IPS-15b (cell line): ENCODE measurements at regions not wholly inside any gene's neighbourhood (a gene's known extent, or its start where the extent isn't known, plus 50 kb on each side); places are given as distances from the start of the nearest gene placed in this dataset.

Experiments
- H3K27me3 ChIP-seq: one replicate; pipeline ENCODE4 v1.6.1; 2013; ENCODE audit warnings: low read length; ENCODE audit not compliant: control insufficient read depth, insufficient read depth
- H3K36me3 ChIP-seq: one replicate; pipeline ENCODE4 v1.6.1; 2013; ENCODE audit warnings: low read length; ENCODE audit not compliant: control insufficient read depth, insufficient read depth
- H3K4me1 ChIP-seq: one replicate; pipeline ENCODE4 v1.6.1; 2013; ENCODE audit warnings: mild to moderate bottlenecking, low read length; ENCODE audit not compliant: control insufficient read depth, insufficient read depth
- H3K4me3 ChIP-seq: one replicate; pipeline ENCODE4 v1.5.1; 2013; ENCODE audit warnings: low read depth, low read length
- H3K9ac ChIP-seq: one replicate; pipeline ENCODE4 v1.6.1; 2013; ENCODE audit warnings: low read depth, mild to moderate bottlenecking, low read length
- H3K9me3 ChIP-seq: one replicate; pipeline ENCODE4 v1.6.1; 2013; ENCODE audit warnings: mild to moderate bottlenecking, low read length; ENCODE audit not compliant: control insufficient read depth, insufficient read depth

GRCh38 chr13:62207388-62207787 lies 791.7 kb upstream of the PCDH20 start:
- Histone ChIP-seq H3K9me3 (no peaks in the 10 kb centered on the region), H3K4me3 (no peak overlapping the region), H3K36me3 (no peaks in the 10 kb centered on the region), H3K9ac (no peak overlapping the region), H3K4me1 (no peaks in the 10 kb centered on the region), H3K27me3 (no peaks in the 10 kb centered on the region)

- no peaks in the 10 kb centered on the region for H3K4me1 ChIP-seq
- H3K27me3 ChIP-seq: no peaks in the 10 kb centered on the region
- no peaks in the 10 kb centered on the region for H3K36me3 ChIP-seq
- no peak overlapping the region for H3K9ac ChIP-seq
- H3K4me3 ChIP-seq: no peak overlapping the region
- H3K9me3 ChIP-seq: no peaks in the 10 kb centered on the region
Observed at GRCh38 chr13:62206165-62206564, 790.5 kb upstream of the PCDH20 start.

DNA sequence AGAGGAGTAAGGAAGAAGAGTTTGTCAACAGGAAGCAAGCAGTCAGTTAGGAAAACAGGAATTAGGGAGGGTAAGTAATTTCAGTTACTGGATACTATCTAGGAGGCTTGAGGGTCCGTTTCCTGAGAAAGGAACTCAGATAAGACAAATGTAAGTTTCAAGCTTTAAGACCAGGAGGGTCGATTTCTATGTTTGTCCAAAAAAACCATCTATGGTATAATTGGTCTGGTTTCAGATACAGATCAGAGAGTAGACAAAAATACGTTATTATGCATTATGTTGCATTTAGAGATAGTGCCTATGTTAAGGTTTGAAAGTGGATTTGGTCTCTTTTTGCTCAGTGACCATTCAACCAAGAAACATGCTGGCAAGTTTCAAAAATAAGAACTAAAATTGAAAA lies 789.6 kb upstream of the PCDH20 start:
- no peaks in the 10 kb centered on the region for H3K27me3 ChIP-seq
- H3K9me3 ChIP-seq: no peaks in the 10 kb centered on the region
- no peak overlapping the region for H3K4me3 ChIP-seq
- no peaks in the 10 kb centered on the region for H3K36me3 ChIP-seq
- H3K4me1 ChIP-seq: no peaks in the 10 kb centered on the region
- no peak overlapping the region for H3K9ac ChIP-seq

DNA sequence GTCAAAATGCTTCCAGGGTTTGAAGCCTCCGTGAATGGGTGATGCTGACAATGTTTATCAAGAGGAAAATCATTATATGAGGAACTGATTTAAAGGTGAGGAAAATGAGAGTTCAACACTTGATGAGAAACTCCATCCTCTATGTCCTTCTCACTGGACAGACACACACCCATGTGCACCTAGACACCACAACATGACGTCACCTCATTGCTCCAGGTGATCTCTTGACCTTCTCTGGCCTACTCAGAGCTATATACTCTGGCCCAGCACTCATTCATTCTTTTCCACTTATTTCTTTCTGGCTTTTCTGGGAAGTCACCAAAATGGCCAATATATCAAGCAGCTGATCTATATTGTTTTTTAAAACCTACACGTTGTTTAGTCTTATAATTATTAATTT lies 778.7 kb upstream of the PCDH20 start:
- H3K9ac ChIP-seq: no peak overlapping the region
- no peak overlapping the region for H3K4me3 ChIP-seq
- H3K27me3 ChIP-seq: no peaks in the 10 kb centered on the region
- H3K4me1 ChIP-seq: no peaks in the 10 kb centered on the region
- no peaks in the 10 kb centered on the region for H3K9me3 ChIP-seq
- H3K36me3 ChIP-seq: no peaks in the 10 kb centered on the region

DNA sequence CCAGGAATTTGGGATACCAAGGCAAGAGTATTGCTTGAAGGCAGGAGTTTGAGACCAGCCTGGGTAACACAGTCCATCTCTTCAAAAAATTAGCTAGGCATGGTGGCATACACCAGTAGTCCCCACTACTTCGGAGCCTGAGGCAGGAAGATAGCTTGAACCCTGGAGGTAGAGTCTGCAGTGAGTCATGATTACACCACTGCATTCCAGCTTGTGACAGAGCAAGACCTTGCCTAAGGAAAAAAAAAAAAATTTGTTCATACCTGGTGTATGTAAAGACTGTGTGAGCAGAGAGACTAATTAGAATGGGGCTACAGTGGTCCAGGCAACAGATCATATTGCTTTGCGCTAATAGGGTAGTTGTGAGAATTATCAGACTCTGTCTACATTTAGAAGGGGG lies 778.3 kb upstream of the PCDH20 start:
- Histone ChIP-seq H3K9me3 (no peaks in the 10 kb centered on the region), H3K36me3 (no peaks in the 10 kb centered on the region), H3K9ac (no peak overlapping the region), H3K4me1 (no peaks in the 10 kb centered on the region), H3K27me3 (no peaks in the 10 kb centered on the region), H3K4me3 (no peak overlapping the region)

GRCh38 chr13:62185631-62186255 lies 770.1 kb upstream of the PCDH20 start:
- H3K36me3 ChIP-seq: no peaks in the 10 kb centered on the region
- H3K4me1 ChIP-seq: peaks cover 11% of the 10 kb centered on the region
- no peak overlapping the region for H3K4me3 ChIP-seq
- no peaks in the 10 kb centered on the region for H3K9me3 ChIP-seq
- no peaks in the 10 kb centered on the region for H3K27me3 ChIP-seq
- H3K9ac ChIP-seq: no peak overlapping the region

- Histone ChIP-seq H3K4me1 (no peaks in the 10 kb centered on the region), H3K9ac (no peak overlapping the region), H3K9me3 (no peaks in the 10 kb centered on the region), H3K27me3 (no peaks in the 10 kb centered on the region), H3K4me3 (no peak overlapping the region), H3K36me3 (no peaks in the 10 kb centered on the region)
Observed at GRCh38 chr13:62176051-62176450, 760.4 kb upstream of the PCDH20 start.

DNA sequence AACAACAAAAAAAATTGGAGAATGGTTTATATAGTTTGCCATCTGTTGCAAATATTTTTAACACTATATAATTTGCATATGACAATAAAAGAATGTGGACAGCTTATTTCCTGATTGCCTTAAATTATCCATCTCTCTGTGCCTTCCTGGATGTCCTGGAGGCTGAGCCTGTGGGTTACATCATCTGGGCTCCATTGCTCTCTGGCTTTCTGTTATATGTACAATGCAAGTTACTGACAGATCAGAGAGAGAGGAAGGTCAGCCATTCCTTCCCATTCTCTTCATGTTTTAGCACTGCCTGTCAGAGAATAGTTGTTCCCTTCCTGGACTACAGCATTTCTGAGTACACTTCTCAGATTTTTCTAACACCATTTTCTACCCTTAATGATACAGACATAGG lies 758.3 kb upstream of the PCDH20 start:
- Histone ChIP-seq H3K36me3 (no peaks in the 10 kb centered on the region), H3K4me3 (no peak overlapping the region), H3K9me3 (no peaks in the 10 kb centered on the region), H3K9ac (no peak overlapping the region), H3K27me3 (no peaks in the 10 kb centered on the region), H3K4me1 (no peaks in the 10 kb centered on the region)

GRCh38 chr13:62171697-62172096 lies 756.0 kb upstream of the PCDH20 start:
- no peaks in the 10 kb centered on the region for H3K4me1 ChIP-seq
- H3K9ac ChIP-seq: no peak overlapping the region
- H3K4me3 ChIP-seq: no peak overlapping the region
- no peaks in the 10 kb centered on the region for H3K9me3 ChIP-seq
- no peaks in the 10 kb centered on the region for H3K36me3 ChIP-seq
- no peaks in the 10 kb centered on the region for H3K27me3 ChIP-seq

DNA sequence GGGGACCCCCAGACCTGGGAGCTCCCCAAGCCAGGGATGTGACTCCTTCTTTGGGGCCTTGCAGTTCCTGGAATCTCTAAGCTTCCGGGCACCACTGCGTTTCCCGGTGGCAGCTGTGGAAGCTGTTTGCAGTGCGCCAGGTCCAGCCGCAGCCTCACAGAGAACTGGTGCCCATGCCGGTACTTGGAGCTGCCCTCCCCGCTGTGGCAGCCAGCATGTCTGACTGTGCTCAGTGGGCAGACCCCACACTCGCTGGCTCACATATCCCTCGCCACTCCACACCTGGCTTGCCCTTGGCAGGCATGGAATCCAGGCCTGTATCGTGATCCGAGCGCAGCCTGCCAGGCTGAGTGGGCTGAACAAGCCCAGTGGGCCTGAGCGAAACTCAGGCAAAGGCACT lies 753.2 kb upstream of the PCDH20 start:
- no peaks in the 10 kb centered on the region for H3K9me3 ChIP-seq
- H3K27me3 ChIP-seq: no peaks in the 10 kb centered on the region
- no peaks in the 10 kb centered on the region for H3K4me1 ChIP-seq
- H3K9ac ChIP-seq: no peak overlapping the region
- no peaks in the 10 kb centered on the region for H3K36me3 ChIP-seq
- no peak overlapping the region for H3K4me3 ChIP-seq

GRCh38 chr13:62167650-62168172 lies 752.1 kb upstream of the PCDH20 start:
- no peaks in the 10 kb centered on the region for H3K36me3 ChIP-seq
- H3K4me1 ChIP-seq: no peaks in the 10 kb centered on the region
- H3K4me3 ChIP-seq: no peak overlapping the region
- H3K9me3 ChIP-seq: no peaks in the 10 kb centered on the region
- H3K9ac ChIP-seq: no peak overlapping the region
- H3K27me3 ChIP-seq: no peaks in the 10 kb centered on the region

DNA sequence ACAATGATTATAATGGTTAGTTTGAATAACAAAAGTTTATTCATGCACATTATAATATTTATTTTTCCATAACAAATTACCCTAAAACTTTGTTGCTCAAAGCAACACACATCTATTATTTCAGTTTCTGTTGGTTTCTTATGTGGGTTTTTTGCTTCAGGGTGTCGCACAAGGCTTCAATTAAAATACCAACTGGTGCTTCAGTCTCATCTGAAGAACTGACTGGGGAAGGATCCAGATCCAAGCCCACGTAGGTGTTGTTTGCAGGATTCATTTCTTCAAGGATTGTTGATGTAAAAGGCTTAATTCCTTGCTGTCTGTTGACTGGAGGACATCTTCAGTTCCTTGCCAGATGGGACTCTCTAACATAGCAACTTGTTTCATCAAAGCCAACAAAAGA lies 747.2 kb upstream of the PCDH20 start:
- no peak overlapping the region for H3K4me3 ChIP-seq
- no peaks in the 10 kb centered on the region for H3K27me3 ChIP-seq
- no peaks in the 10 kb centered on the region for H3K36me3 ChIP-seq
- no peak overlapping the region for H3K9ac ChIP-seq
- H3K4me1 ChIP-seq: no peaks in the 10 kb centered on the region
- no peaks in the 10 kb centered on the region for H3K9me3 ChIP-seq
